Iris pigment epithelial cell (primary cell): ENCODE measurements at regions not wholly inside any gene's neighbourhood (a gene's known extent, or its start where the extent isn't known, plus 50 kb on each side); places are given as distances from the start of the nearest gene placed in this dataset.

Experiments used
- DNase-seq: peaks from one replicate; pipeline ENCODE4 v3.0.0-alpha.2; 2011; ENCODE audit warnings: low read depth

DNA sequence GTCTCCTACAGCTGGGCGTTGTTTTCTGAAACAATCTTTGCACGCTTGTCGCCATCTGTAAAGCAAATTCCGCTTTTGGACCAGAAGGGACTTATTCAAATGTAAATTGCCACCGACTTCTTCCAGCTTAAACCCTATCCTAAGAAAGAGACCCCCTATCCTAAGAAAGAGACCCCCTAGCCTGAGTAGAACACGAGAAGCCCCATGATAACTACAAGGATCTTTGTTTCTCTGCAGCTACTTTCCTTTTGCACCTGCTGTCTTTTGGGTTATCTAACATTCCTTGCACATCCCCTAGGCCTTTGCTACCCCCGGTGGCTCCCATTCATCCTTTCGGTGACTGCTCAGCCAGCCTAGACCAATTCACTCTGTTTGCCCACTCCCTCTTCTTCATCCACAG is 536.0 kb upstream of the PRKX start:
- no peak for DNase-seq

DNA sequence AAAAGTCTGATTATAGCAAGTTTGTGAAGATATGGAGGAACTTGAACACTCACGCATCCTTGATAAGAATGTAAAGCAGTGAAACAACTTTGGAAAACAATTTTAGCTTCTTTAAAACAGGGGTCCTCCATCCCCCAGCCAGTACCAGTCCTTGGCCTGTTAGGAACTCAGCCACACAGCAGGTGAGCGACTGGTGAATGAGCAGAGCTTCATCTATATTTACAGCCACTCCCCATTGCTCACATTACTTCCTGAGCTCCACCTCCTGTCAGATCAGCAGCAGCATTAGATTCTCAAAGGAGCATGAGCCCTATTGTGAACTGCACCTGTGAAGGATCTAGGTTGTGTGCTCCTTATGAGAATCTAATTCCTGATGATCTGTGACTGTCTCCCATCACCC is 530.3 kb upstream of the PRKX start:
- no peak for DNase-seq

DNA sequence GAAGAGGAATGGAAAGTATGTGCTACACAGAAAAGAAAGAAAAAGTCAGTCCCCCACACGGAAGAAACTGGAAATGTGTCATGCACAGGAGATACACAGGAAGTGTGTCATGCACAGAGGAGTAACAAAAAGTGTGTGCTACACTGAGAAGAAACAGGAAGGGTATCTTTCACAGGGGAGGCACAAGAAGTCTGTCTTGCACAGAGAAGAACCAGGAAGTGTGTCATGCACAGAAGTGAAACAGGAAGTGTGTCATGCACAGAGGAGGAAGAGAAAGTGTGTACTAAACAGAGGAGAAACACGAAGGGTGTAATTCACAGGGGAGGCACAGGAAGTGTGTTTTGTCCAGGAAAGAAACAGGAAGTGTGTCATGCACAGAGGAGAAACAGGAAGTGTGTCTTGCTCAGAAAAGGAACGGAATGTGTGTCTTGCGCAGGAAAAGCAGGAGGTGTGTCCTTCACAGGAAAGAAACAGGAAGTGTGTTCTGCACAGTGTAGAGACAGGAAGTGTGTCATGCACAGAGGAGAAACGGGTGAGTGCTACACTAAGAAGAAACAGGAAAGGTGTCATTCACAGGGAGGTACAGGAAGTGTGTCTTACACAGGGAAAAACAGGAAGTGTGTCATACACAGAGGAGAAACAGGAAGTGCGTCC is 527.2 kb upstream of the PRKX start:
- no peak for DNase-seq

DNA sequence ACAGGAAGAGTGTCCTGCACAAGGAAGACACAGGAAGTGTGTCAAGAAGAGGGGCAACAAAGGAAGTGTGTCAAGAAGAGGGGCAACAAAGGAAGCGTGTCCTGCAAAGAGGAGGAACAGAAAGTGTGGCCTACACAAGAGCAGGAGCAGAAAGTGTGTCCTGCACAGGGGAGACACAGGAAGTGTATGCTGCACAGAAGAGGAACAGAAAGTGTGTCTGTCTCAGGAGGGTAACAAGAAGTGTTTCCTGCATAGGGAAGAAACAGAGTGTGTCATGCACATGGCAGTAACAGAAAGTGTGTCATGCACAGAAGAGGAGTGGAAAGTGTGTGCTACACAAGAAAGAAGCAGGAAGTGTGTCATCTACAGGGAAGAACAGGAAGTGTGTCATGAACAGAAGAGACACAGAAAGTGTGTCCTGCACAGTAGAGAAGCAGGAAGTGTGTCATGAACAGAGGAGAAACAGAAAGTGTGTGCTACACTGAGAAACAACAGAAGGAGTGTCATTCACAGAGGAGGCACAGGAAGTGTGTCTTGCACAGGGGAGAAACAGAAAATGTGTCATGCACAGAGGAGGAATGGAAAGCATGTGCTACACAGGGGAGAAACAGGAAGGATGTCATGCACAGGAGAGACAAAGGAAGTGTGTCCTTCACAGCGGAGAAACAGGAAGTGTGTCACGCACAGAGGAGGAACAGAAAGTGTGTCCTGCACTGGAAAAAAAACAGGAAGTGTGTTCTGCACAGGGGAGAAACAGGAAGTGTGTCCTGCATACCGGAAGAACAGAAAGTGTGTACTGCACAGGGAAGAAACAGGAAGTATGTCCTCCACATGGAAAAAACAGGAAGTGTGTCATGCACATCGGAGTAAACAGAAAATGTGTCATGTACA is 526.4 kb upstream of the PRKX start:
- DNase-seq, result no peak

DNA sequence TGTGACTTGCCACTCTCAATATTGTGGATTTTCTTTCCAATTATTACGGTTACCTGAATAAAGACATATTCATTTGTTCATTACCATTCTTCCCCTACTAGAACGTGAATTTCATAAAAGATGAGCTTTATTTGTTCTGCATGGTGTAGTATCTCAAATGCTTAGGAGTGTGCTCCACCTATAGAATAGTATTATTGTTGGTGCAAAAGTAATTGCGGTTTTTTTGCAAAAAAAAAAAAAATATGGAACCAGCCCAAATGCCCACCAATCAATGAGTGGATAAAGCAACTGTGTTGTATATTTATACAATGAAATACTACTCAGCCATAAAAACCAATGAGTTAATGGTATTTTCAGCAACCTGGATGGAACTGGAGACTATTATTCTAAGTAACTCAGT is 525.5 kb upstream of the PRKX start:
- DNase-seq, result no peak

DNA sequence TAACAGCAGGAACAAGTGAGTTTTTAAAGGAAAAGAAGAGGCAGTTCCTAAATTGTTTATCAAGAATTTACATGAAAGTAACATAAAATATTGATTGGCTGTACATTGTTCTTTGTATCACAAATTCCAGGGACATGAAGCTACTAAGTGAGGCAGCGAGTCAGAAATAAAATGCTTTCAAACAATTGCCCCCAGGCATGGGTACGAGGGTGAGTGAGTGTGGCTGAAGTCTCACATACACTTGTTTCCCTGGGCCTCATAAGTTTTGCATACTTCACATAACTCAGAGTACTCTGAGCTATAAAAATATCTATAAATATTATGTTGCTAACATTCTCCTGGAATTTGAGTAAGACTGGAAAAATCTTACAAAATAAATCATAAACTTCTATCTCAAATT is 511.6 kb upstream of the PRKX start:
- no peak for DNase-seq

DNA sequence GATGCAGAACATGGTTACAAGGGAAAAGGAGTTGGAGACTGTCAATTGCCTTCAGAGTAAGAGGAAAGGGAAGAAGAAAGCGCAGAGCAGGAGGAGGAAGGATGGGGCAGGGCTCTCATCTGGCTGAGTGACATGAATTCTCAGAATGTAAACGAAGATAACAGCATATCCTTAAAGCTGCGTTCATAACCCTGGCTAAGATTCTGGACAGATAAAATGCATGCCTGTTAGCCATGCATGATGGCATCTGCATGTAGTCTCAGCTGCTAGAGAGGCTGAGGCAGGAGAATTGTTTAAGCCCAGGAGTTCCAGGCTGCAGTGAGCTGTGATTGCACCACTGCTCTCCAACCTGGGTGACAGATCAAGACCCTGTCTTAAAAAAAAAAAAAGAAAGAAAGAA is 493.5 kb upstream of the PRKX start:
- no peak for DNase-seq

DNA sequence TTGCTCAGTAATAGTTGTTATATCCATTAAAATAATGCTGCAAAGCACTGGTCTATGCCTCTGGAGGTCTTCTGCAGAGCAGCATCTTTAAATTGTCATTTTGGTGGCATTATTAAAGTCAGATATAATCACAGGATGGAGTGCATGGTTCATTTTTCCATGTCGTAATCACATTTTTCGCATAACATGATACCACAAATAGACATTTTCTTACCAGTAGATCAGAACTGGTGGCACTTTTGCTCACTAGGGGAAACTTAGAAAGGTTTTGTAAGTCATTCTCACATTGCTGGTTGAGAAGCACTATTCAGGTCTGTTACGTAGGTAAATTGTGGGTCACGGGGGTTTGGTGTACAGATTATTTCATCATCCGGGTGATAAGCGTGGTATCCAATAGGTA is 484.5 kb upstream of the PRKX start:
- DNase-seq, result no peak

DNA sequence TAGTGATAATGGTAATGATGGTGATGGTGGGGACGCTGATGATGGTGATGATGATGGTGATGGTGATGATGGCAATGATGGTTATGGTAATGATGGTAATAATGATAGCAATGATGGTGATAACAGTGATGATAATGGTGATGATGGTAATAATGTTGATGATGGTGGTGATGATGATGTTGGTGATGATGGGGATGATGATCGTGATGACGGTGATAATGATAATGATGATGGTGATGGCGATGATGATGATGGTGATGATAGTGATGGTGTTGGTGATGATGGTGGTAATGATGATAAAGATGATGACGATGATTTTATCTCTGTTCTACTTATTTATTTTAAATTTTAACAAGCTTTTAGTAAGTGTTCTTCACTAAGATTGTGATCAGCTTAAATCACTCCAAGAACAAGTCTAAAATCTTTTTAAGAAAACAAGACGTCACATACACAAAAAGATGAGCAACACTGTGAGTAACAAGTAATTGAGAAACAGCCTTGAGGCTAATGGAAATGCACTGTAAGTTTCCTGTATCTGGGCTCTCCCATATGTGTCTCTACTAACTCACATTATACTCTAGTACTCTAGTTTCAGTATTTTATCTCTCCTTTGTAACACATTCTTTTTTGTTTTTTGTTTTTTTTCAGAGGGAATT is 480.2 kb upstream of the PRKX start:
- no peak for DNase-seq

DNA sequence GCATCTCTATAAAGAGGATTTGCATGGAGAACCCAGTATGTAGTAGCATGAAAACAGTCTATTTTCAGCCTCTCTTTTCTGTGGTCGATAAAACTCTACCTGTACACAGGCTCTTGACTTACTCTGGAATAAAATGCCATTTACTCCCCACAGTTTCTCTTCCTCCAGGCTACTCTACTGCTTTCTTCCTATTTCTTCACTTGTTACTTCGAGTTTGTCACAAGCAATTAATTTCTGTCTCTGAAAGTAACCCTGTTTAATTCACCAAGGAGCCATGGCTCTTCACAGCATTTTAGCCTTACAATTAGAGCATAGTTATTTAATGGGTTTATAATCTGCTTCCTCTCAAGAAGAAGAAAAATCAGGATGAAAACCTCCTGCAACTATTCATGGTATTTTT is 472.9 kb upstream of the PRKX start:
- DNase-seq, result no peak

DNA sequence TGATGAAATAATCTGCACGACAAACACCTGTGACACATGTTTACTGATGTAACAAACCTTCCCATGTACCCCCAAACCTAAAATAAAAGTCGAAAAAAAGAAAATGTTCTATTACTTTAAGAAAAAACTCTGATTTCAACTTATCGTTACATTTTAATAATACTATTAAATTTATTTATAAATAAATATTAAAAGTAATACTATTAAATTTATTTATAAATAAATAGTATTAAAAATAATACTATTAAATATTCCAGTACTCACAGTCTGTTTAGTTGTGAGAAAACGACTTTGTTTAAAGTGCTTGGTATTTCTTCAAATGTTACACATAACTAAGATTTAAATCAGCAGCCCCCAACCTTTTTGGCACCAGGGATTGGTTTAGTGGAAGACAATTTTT is 471.6 kb upstream of the PRKX start:
- DNase-seq, result no peak

DNA sequence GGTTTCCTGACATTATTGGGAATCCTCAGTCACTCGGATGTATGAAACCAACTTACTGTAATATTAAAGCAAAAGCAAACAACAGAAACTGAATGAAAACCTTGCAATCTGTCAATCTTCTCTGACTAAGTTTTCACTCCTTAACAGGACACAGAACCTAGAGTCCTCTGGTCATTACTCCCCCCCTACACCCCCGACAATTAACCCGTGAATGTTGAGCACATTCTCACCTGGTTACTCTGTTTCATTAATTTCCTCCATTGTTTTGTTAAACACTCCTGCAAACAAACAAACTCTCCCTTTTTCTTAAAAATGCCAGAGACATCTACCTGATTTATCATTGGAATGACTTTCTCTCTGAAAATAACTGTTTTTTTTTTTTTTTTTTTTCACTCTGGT is 469.0 kb upstream of the PRKX start:
- no peak for DNase-seq

DNA sequence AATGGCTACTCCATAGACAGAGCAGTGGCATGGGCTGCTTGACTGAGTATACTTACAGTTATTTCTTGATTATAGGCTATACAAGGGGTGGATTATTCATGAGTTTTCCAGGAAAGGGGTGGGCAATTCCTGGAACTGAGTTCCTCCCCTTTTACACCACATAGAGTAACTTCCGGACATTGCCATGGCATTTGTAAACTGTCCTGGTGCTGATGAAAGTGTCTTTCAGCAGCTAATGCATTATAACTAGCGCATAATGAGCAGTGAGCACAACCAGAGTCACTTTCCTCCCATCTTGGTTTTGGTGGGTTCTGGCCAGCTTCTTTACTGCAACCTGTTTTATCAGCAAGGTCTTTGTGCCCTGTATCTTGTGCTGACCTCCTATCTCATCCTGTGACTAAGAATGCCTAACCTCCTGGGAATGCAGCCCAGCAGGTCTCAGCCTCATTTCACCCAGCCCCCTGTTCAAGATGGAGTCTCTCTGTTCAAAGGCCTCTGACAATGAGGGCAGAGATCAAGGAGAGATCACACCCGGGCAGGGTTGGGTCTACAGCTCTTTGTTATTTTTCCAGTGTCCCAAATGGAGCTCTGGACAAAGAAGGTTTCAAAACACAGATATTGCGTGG is 468.4 kb upstream of the PRKX start:
- DNase-seq, result no peak

DNA sequence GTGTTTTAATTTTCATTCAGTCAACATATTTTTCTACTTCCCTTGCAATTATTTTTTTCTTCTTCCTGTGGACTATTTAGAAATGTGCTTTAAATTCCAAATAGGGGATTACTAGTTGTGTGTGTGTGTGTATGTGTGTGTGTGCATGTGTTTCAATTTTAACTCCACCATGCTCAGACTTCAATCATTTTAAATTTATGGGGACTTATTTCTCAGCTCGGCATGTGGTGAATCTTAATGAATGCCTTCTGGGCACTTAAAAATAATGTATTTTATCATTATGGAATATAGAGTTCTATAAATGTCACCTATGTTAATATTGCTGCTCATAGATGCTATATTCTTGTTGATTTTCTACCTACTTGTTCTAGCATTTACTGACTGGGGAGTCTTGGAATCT is 465.6 kb upstream of the PRKX start:
- no peak for DNase-seq

DNA sequence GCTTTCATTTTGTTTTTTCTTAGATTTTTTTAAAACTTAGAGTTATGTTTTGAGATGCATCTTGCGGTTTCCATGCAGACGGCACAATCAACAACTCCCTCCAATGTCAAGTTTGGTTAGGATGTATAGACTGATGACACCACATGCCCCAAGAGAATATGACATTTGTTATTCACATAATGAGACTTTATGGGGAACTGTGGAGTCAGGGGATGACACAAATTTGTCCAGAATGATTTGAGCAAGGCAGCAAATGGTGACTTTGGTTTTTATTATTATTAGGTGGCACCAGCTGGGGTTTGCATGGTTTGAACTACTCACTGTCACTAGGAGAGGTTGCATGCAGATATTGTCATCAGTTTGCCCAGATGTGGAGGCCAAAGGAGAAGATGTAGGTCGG is 461.8 kb upstream of the PRKX start:
- DNase-seq, result no peak

DNA sequence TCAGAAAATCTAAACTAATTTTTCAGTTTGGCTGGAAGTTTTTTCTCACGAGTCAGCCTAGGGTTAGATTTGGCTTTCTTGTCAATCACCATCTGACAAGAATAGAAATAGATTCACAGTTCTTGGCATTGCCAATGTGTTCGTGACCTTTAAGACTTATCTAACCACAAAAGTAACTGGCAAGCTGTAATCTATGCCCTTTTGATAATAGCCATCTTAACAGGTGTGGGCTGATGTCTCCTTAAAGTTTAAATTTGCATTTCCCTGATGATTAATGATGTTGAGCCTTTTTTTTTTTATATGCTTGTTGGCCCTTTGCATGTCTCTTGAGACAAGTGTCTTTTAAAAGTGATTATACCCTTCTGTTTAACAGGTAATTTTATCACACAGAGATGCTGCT is 460.3 kb upstream of the PRKX start:
- DNase-seq, result no peak

DNA sequence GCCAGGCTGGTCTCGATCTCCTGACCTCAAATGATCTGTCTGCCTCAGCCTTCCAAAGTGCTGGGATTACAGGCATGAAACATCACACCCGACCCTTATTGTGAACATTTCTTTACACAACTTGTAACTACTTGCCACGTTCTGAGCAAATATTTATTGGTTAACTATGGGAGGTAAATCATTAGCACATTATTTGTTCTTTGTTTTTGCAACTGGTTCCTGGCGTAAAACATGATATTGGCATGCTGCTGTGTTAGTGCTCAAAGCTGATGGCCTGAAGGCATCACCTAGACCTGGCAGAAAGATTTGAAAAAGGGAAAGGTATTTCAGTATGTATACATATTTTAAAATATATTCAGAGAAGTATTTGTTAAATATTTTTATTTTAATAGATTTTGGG is 438.3 kb upstream of the PRKX start:
- DNase-seq, result no peak

DNA sequence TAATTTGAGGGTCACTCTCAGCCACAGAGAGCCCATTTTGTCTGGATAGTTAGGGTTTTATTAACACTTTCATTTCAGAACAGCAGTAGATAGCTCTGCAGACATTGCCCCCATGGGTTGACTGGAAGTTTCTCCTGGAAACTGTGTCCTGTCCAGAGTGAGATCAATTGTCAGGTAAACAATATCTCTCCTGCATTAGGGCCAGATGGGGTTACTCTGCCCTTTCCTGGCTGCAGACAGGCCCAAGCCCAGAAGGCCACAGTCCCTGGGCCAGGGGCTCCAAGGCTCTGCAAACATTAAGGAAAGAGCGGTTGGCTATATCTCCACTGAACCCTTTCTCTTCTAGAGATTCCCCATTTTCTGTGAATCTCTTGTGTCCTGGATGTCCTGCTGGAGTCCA is 436.8 kb upstream of the PRKX start:
- DNase-seq, result no peak

DNA sequence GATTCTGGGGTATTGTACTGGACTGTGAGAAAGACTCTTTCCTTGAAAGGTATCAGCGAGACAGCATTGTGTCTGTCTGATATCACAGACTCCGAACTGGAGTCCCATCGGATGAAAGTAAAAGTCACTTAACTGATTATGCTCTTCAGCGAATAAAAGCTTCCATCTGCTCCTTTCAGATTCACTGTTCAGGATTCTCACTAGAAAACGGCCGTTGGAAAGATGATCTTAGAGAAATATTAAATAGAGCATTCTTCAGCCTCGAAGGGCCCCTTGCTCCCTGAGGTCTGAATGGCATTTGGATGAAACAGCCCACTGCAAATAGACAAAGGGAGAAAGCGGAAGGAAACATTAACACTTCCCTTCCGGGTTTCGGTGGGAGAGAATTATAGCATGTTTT is 416.2 kb upstream of the PRKX start:
- no peak for DNase-seq

DNA sequence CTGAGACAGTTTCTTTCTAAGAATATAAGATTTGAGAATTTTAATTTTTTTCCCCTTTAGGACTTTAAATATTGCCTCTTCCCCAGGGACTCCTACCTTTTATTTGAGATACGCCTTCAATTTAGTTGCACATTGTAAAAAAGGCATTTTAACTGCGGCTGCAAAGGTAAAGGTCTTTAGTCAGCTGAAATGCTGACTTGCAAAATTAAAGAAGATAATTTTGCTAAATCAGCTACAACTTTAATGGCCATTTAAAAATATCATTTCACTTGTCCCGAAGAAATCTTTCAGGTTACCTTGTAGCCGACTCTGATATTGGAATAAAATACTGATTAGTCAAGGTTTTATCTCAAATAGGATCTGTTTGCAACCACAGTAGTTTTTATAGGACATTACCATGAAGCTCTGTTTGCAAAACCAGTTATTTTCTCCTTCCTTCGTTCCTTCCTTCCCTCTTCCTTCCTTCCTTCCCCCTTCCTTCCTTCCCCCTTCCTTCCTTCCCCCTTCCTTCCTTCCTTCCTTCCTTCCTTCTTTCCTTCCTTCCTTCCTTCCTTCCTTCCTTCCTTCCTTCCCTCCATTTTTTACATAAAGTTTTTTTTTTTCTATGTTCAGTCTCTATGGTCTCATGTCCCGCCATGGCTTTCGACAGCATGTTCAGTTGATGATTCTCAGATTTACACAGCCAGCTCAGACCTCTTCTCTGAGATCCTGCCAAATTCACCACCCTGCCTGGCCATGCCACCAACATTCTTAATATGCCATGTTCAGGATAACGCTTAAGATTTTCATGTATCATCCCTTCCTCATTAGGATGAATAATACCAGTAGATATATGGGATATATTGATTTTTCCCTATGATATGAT is 405.4 kb upstream of the PRKX start:
- no peak for DNase-seq

DNA sequence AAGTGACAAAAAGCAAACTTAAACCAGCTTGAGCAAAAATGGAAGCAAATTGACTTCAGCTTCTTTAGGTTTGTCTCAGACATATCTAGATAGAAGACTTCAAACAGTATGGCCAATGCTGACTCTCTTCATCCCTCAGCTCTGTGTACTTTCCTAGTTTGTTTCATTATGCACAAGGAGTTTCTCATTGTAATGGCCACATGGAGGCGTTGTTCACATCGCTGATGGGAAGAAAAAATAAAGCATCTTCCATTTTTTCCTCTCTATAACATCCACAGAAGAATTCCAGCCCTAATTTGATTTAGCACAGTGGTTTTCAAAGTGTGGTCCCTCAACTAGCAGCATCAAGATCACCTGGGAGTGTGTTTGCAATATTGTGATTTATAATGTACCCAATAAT is 397.5 kb upstream of the PRKX start:
- DNase-seq, result no peak

DNA sequence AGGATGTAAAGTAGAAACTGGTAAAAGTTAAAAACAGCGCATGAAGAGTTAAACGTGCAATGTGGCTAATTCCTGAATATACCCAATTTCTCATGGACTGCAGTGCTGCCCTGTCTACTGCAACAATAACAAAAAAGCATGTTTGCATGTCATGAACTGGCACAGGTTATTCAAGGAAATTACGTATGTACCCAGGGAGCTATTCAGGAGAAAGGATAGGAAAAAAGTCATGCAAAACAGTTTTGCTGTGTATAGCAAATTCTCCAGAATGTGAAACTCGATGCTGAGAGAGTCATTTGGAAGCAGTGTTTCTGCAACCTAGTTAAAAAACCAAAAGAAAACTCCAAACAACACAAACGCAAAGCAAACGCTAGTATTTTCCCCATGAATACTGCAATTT is 381.5 kb upstream of the PRKX start:
- DNase-seq, result no peak
